SK-N-SH (cell line): ENCODE measurements at regions not wholly inside any gene's neighbourhood (a gene's known extent, or its start where the extent isn't known, plus 50 kb on each side); places are given as distances from the start of the nearest gene placed in this dataset.

Experiments used
- CHD2 ChIP-seq: fragments of 150-350 bp; IDR thresholded peaks from 2 replicates; pipeline ENCODE4 v1.6.1; 2018; ENCODE audit warnings: low read length; ENCODE audit not compliant: partially characterized antibody
- EP300 ChIP-seq, 2 experiments: IDR thresholded peaks; 2 replicates each; pipeline versions ENCODE4 v1.4.0 to v1.6.1; 2012; ENCODE audit warnings: borderline replicate concordance in 1 of 2, low read depth in 1 of 2, low read length in 1 of 2
- GABPA ChIP-seq: IDR thresholded peaks from 2 replicates; pipeline ENCODE4 v1.4.0; 2012; ENCODE audit warnings: low read depth, mild to moderate bottlenecking
- JUND ChIP-seq: IDR thresholded peaks from 2 replicates; pipeline ENCODE4 v1.4.0; 2012
- POLR2AphosphoS5 ChIP-seq: IDR thresholded peaks from 2 replicates; pipeline ENCODE4 v1.6.1; 2012; ENCODE audit warnings: low read depth, low read length
- RAD21 ChIP-seq: IDR thresholded peaks from 2 replicates; pipeline ENCODE4 v1.6.1; 2012; ENCODE audit warnings: mild to moderate bottlenecking, low read length
- SIN3A ChIP-seq: IDR thresholded peaks from 2 replicates; pipeline ENCODE4 v1.6.1; 2012; ENCODE audit warnings: low read depth, mild to moderate bottlenecking, low read length, moderate library complexity, borderline replicate concordance
- SMC3 ChIP-seq: IDR thresholded peaks from 2 replicates; pipeline ENCODE4 v1.6.1; 2012; ENCODE audit warnings: low read depth, low read length, improper control_type of control experiment
- TF ChIP-seq, protein P1 (sequence below): IDR thresholded peaks from 2 replicates; pipeline ENCODE4 v1.4.0; 2012; ENCODE audit warnings: low read depth, borderline replicate concordance
- TF ChIP-seq, protein P2 (sequence below): fragments of 200-600 bp; sonication (generic); IDR thresholded peaks from 2 replicates; pipeline ENCODE4 v1.6.1; 2017; ENCODE audit warnings: antibody characterized with exemption, mild to moderate bottlenecking, moderate library complexity

DNA sequence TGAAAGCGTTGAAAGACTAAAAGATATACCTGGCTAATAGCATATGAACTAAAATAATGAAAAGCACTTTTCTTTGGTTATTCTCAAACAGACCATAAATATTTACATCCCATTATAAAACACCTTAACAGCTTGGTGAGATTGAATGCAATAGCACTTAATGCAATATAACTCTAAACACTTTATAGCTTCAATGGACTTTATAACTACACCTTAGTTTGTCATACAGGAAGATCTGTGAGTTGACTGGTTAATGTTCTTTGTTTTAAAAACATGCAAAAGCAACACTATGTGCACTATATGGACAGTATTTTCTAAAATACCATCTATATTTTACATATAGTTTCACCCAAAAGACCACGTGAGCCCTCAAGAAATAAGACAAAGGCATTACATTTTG is 353.3 kb upstream of the ACVR2A start:
- no peak for TF ChIP-seq CHD2
- no peak for TF ChIP-seq EP300 (IDR thresholded peaks at IDR 0.05; ENCODE audit: borderline replicate concordance in 1 of 2, low read depth in 1 of 2, low read length in 1 of 2)
- TF ChIP-seq RAD21: no peak
- TF ChIP-seq GABPA: no peak
- TF ChIP-seq, protein P1, sequence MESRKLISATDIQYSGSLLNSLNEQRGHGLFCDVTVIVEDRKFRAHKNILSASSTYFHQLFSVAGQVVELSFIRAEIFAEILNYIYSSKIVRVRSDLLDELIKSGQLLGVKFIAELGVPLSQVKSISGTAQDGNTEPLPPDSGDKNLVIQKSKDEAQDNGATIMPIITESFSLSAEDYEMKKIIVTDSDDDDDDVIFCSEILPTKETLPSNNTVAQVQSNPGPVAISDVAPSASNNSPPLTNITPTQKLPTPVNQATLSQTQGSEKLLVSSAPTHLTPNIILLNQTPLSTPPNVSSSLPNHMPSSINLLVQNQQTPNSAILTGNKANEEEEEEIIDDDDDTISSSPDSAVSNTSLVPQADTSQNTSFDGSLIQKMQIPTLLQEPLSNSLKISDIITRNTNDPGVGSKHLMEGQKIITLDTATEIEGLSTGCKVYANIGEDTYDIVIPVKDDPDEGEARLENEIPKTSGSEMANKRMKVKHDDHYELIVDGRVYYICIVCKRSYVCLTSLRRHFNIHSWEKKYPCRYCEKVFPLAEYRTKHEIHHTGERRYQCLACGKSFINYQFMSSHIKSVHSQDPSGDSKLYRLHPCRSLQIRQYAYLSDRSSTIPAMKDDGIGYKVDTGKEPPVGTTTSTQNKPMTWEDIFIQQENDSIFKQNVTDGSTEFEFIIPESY: no peak
- TF ChIP-seq, protein P2, sequence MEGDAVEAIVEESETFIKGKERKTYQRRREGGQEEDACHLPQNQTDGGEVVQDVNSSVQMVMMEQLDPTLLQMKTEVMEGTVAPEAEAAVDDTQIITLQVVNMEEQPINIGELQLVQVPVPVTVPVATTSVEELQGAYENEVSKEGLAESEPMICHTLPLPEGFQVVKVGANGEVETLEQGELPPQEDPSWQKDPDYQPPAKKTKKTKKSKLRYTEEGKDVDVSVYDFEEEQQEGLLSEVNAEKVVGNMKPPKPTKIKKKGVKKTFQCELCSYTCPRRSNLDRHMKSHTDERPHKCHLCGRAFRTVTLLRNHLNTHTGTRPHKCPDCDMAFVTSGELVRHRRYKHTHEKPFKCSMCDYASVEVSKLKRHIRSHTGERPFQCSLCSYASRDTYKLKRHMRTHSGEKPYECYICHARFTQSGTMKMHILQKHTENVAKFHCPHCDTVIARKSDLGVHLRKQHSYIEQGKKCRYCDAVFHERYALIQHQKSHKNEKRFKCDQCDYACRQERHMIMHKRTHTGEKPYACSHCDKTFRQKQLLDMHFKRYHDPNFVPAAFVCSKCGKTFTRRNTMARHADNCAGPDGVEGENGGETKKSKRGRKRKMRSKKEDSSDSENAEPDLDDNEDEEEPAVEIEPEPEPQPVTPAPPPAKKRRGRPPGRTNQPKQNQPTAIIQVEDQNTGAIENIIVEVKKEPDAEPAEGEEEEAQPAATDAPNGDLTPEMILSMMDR: no peak
- no peak for TF ChIP-seq SMC3
- no peak for TF ChIP-seq JUND
- TF ChIP-seq POLR2AphosphoS5: no peak
- no peak for TF ChIP-seq SIN3A
